H9 (cell line): ENCODE measurements at regions not wholly inside any gene's neighbourhood (a gene's known extent, or its start where the extent isn't known, plus 50 kb on each side); places are given as distances from the start of the nearest gene placed in this dataset.

Source experiments
- DNase-seq: peaks from one replicate; pipeline ENCODE4 v3.0.0-alpha.2; 2017
- H2AFZ ChIP-seq: one replicate; pipeline ENCODE4 v1.6.1; 2013; ENCODE audit warnings: mild to moderate bottlenecking, low read length, control low read depth, moderate library complexity
- H2AK5ac ChIP-seq: 2 replicates; pipeline ENCODE4 v1.6.1; 2013; ENCODE audit warnings: low read length, control low read depth, mixed read lengths; ENCODE audit not compliant: insufficient read length
- H2BK120ac ChIP-seq: one replicate; pipeline ENCODE4 v1.6.1; 2013; ENCODE audit warnings: low read depth, mild to moderate bottlenecking, low read length, control low read depth, inconsistent platforms; ENCODE audit not compliant: poor library complexity, severe bottlenecking
- H2BK12ac ChIP-seq: 2 replicates; pipeline ENCODE4 v1.6.1; 2013; ENCODE audit warnings: low read length, control low read depth, mixed read lengths, low read depth; ENCODE audit not compliant: insufficient read length
- H2BK15ac ChIP-seq: 2 replicates; pipeline ENCODE4 v1.6.1; 2013; ENCODE audit warnings: low read depth, low read length, control low read depth
- H2BK20ac ChIP-seq: one replicate; pipeline ENCODE4 v1.6.1; 2013; ENCODE audit warnings: low read depth, mild to moderate bottlenecking, low read length, control low read depth, inconsistent platforms; ENCODE audit not compliant: poor library complexity, severe bottlenecking
- H2BK5ac ChIP-seq: 2 replicates; pipeline ENCODE4 v1.6.1; 2013; ENCODE audit warnings: low read length, control low read depth, mixed read lengths; ENCODE audit not compliant: insufficient read length
- H3K14ac ChIP-seq: 2 replicates; pipeline ENCODE4 v1.6.1; 2013; ENCODE audit warnings: low read length, control low read depth; ENCODE audit not compliant: insufficient read depth
- H3K18ac ChIP-seq: 2 replicates; pipeline ENCODE4 v1.6.1; 2013; ENCODE audit warnings: low read depth, mild to moderate bottlenecking, mixed read lengths, low read length, control low read depth; ENCODE audit not compliant: insufficient read length
- H3K23ac ChIP-seq: 2 replicates; pipeline ENCODE4 v1.6.1; 2013; ENCODE audit warnings: low read length, control low read depth, mixed read lengths, low read depth; ENCODE audit not compliant: insufficient read length
- H3K23me2 ChIP-seq: 2 replicates; pipeline ENCODE4 v1.6.1; 2013; ENCODE audit warnings: low read depth, mild to moderate bottlenecking, mixed read lengths, low read length, control low read depth; ENCODE audit not compliant: insufficient read length, poor library complexity, severe bottlenecking
- H3K27ac ChIP-seq: 2 replicates; pipeline ENCODE4 v1.5.1; 2013; ENCODE audit warnings: low read length, control low read depth, mixed read lengths, low read depth; ENCODE audit not compliant: insufficient read length
- H3K27me3 ChIP-seq: 2 replicates; pipeline ENCODE4 v1.6.1; 2013; ENCODE audit warnings: low read length, control low read depth, inconsistent platforms; ENCODE audit not compliant: insufficient read depth
- H3K4ac ChIP-seq: 2 replicates; pipeline ENCODE4 v1.6.1; 2013; ENCODE audit warnings: low read depth, mild to moderate bottlenecking, control low read depth, inconsistent platforms, low read length, moderate library complexity
- H3K4me1 ChIP-seq: 2 replicates; pipeline ENCODE4 v1.6.1; 2013; ENCODE audit warnings: low read length, control low read depth, inconsistent platforms; ENCODE audit not compliant: insufficient read depth
- H3K4me2 ChIP-seq: 2 replicates; pipeline ENCODE4 v1.6.1; 2013; ENCODE audit warnings: low read length, control low read depth, mixed read lengths; ENCODE audit not compliant: insufficient read length, insufficient read depth
- H3K56ac ChIP-seq: 2 replicates; pipeline ENCODE4 v1.6.1; 2013; ENCODE audit warnings: low read depth, mild to moderate bottlenecking, mixed read lengths, low read length, control low read depth; ENCODE audit not compliant: insufficient read length
- H3K79me1 ChIP-seq: 2 replicates; pipeline ENCODE4 v1.6.1; 2013; ENCODE audit warnings: low read depth, mild to moderate bottlenecking, moderate library complexity, low read length, control low read depth, inconsistent platforms; ENCODE audit not compliant: insufficient read depth, poor library complexity, severe bottlenecking
- H3K79me2 ChIP-seq: 2 replicates; pipeline ENCODE4 v1.6.1; 2013; ENCODE audit warnings: low read length, control low read depth, inconsistent platforms; ENCODE audit not compliant: insufficient read depth
- H3K9ac ChIP-seq: 2 replicates; pipeline ENCODE4 v1.6.1; 2013; ENCODE audit warnings: low read length, control low read depth, mixed read lengths; ENCODE audit not compliant: insufficient read length; ENCODE audit errors: extremely low read depth
- H3K9me3 ChIP-seq: one replicate; pipeline ENCODE4 v1.6.1; 2013; ENCODE audit warnings: low read depth, low read length, inconsistent platforms; ENCODE audit not compliant: control insufficient read depth
- H3T11ph ChIP-seq: one replicate; pipeline ENCODE4 v1.6.1; 2013; ENCODE audit warnings: mild to moderate bottlenecking, low read length, control low read depth, inconsistent platforms
- H4K20me1 ChIP-seq: one replicate; pipeline ENCODE4 v1.6.1; 2013; ENCODE audit not compliant: control insufficient read depth, insufficient read length, insufficient read depth
- H4K5ac ChIP-seq: 2 replicates; pipeline ENCODE4 v1.6.1; 2013; ENCODE audit warnings: low read depth, mild to moderate bottlenecking, mixed read lengths, low read length, control low read depth; ENCODE audit not compliant: insufficient read length
- H4K8ac ChIP-seq: replicated peaks from 2 replicates; pipeline ENCODE4 v1.6.1; 2013; ENCODE audit warnings: low read length, control low read depth, mixed read lengths, low read depth; ENCODE audit not compliant: insufficient read length
- H4K91ac ChIP-seq: 2 replicates; pipeline ENCODE4 v1.6.1; 2013; ENCODE audit warnings: low read depth, mild to moderate bottlenecking, moderate library complexity, mixed read lengths, low read length, control low read depth; ENCODE audit not compliant: insufficient read length
- H3K27ac Mint-ChIP-seq, 3 experiments: 2 replicates in 2 of 3; 3 replicates in 1 of 3; pipeline ENCODE4 v1.8.0; 2020 to 2021; ENCODE audit warnings: mixed read lengths in 3 of 3, mild to moderate bottlenecking in 1 of 3, moderate library complexity in 1 of 3
- H3K27me3 Mint-ChIP-seq: 2 replicates; pipeline ENCODE4 v1.8.0; 2021; ENCODE audit warnings: low read depth, mild to moderate bottlenecking, moderate library complexity, mixed read lengths
- H3K36me3 Mint-ChIP-seq, 3 experiments: 2 replicates in 2 of 3; 3 replicates in 1 of 3; pipeline ENCODE4 v1.8.0; 2020 to 2021; ENCODE audit warnings: low read depth in 3 of 3, mixed read lengths in 3 of 3; ENCODE audit not compliant: insufficient read depth in 1 of 3
- H3K4me1 Mint-ChIP-seq, 2 experiments: 2 replicates each; pipeline ENCODE4 v1.8.0; 2020; ENCODE audit warnings: mixed read lengths in 2 of 2
- H3K4me3 Mint-ChIP-seq, 2 experiments: 2 replicates in 1 of 2; 3 replicates in 1 of 2; pipeline ENCODE4 v1.8.0; 2020 to 2021; ENCODE audit warnings: mild to moderate bottlenecking in 2 of 2, mixed read lengths in 2 of 2, moderate library complexity in 1 of 2
- H3K9me3 Mint-ChIP-seq, 2 experiments: 2 replicates in 1 of 2; 3 replicates in 1 of 2; pipeline ENCODE4 v1.8.0; 2020; ENCODE audit warnings: mild to moderate bottlenecking in 2 of 2, mixed read lengths in 2 of 2, moderate library complexity in 1 of 2
- CTCF ChIP-seq: fragments of 200-600 bp; sonication (generic); conservative IDR thresholded peaks from 3 replicates; pipeline ENCODE4 v1.8.0; 2021; ENCODE audit warnings: antibody characterized with exemption, mild to moderate bottlenecking
- WGBS: extraction: QIAGEN DNeasy Blood & Tissue Kit; methylation state at CpG from one replicate; pipeline ENCODE4 v1.1.7; 2013; ENCODE audit warnings: missing lambda C conversion rate, low lambda C conversion rate, mixed read lengths; ENCODE audit not compliant: insufficient read length; ENCODE audit errors: extremely low coverage; 5-methylcytosine and 5-hydroxymethylcytosine counted together

- Histone ChIP-seq H4K8ac (no peak overlapping the region), H3K9me3 (no peaks in the 10 kb centered on the region), H3K23me2 (no peaks in the 10 kb centered on the region), H4K20me1 (no peaks in the 10 kb centered on the region), H3K18ac (no peak overlapping the region), H3K14ac (no peak overlapping the region), H3K23ac (no peak overlapping the region), H3K27me3 (no peaks in the 10 kb centered on the region), H2AK5ac (no peak overlapping the region), H3K4ac (no peak overlapping the region), H2AFZ (no peak overlapping the region), H2BK120ac (no peak overlapping the region), H3K79me1 (no peaks in the 10 kb centered on the region), H3T11ph (no peak overlapping the region), H2BK12ac (no peak overlapping the region), H3K4me2 (no peak overlapping the region), H4K5ac (no peak overlapping the region), H2BK20ac (no peak overlapping the region), H2BK15ac (no peak overlapping the region), H3K4me1 (no peaks in the 10 kb centered on the region), H4K91ac (no peak overlapping the region), H3K79me2 (no peaks in the 10 kb centered on the region), H3K27ac (no peak overlapping the region), H3K9ac (no peak overlapping the region), H3K56ac (no peak overlapping the region), H2BK5ac (no peak overlapping the region)
- WGBS, result no CpG with 5 or more reads among the region's 2 CpGs
- Mint-ChIP-seq H3K4me1 (peaks cover 0 to 7% of the 10 kb centered on the region in 2 experiments; a peak in 2 of 4 replicates), H3K36me3 (peaks cover 2 to 4% (median 3%) of the 10 kb centered on the region in 3 experiments; a peak in 6 of 7 replicates), H3K4me3 (no peak overlapping the region), H3K27me3 (no peaks in the 10 kb centered on the region), H3K9me3 (peaks cover 4 to 5% of the 10 kb centered on the region in 2 experiments), H3K27ac (no peak overlapping the region)
- no peak for TF ChIP-seq CTCF
- no peak for DNase-seq
Observed at GRCh38 chr21:28078126-28078525, 914.6 kb downstream of the LTN1 start.
